Loucy (cell line): ENCODE measurements at regions not wholly inside any gene's neighbourhood (a gene's known extent, or its start where the extent isn't known, plus 50 kb on each side); places are given as distances from the start of the nearest gene placed in this dataset.

ENCODE experiments used
- H2AFZ ChIP-seq: fragments of 200-600 bp; sonication (generic); 2 replicates; pipeline ENCODE4 v1.6.0; 2016; ENCODE audit warnings: antibody characterized with exemption, mild to moderate bottlenecking, low read length, moderate library complexity
- H3F3A ChIP-seq: fragments of 200-600 bp; 2 replicates; pipeline ENCODE4 v1.6.0; 2016; ENCODE audit warnings: antibody characterized with exemption, low read depth, mild to moderate bottlenecking
- H3K27me3 ChIP-seq: fragments of 200-600 bp; sonication (generic); 2 replicates; pipeline ENCODE4 v1.6.1; 2014; ENCODE audit warnings: low read length, mild to moderate bottlenecking; ENCODE audit not compliant: insufficient read depth, poor library complexity, severe bottlenecking
- H3K36me3 ChIP-seq: fragments of 200-600 bp; sonication (generic); 2 replicates; pipeline ENCODE4 v1.6.1; 2016; ENCODE audit warnings: low read length; ENCODE audit not compliant: insufficient read depth
- H3K4me1 ChIP-seq: fragments of 200-600 bp; sonication (generic); 2 replicates; pipeline ENCODE4 v1.5.1; 2014; ENCODE audit warnings: low read length, mild to moderate bottlenecking; ENCODE audit not compliant: insufficient read depth, poor library complexity, severe bottlenecking
- H3K4me2 ChIP-seq: fragments of 200-600 bp; sonication (generic); 2 replicates; pipeline ENCODE4 v1.6.0; 2014; ENCODE audit warnings: antibody characterized with exemption, low read length, low read depth, mild to moderate bottlenecking; ENCODE audit not compliant: poor library complexity, severe bottlenecking
- H3K4me3 ChIP-seq: fragments of 200-600 bp; sonication (generic); 2 replicates; pipeline ENCODE4 v1.5.1; 2014; ENCODE audit warnings: low read length, mild to moderate bottlenecking, mixed read lengths; ENCODE audit not compliant: poor library complexity, severe bottlenecking
- H3K79me2 ChIP-seq: fragments of 200-600 bp; sonication (generic); 2 replicates; pipeline ENCODE4 v1.6.1; 2014; ENCODE audit warnings: low read length; ENCODE audit not compliant: insufficient read depth
- H3K9ac ChIP-seq: fragments of 200-600 bp; sonication (generic); 2 replicates; pipeline ENCODE4 v1.6.0; 2014; ENCODE audit warnings: mild to moderate bottlenecking, low read depth, low read length, moderate library complexity; ENCODE audit not compliant: poor library complexity, severe bottlenecking
- H3K9me2 ChIP-seq: fragments of 200-600 bp; sonication (generic); replicated peaks from 2 replicates; pipeline ENCODE4 v1.6.1; 2016; ENCODE audit warnings: low read depth, low read length, mixed read lengths
- H3K9me3 ChIP-seq: fragments of 200-600 bp; sonication (generic); 2 replicates; pipeline ENCODE4 v1.6.1; 2014; ENCODE audit warnings: mild to moderate bottlenecking, antibody characterized with exemption, low read length, low read depth; ENCODE audit not compliant: insufficient read depth
- H4K20me1 ChIP-seq: fragments of 200-600 bp; sonication (generic); 2 replicates; pipeline ENCODE4 v1.6.0; 2014; ENCODE audit warnings: antibody characterized with exemption, low read length, mild to moderate bottlenecking; ENCODE audit not compliant: insufficient read depth, poor library complexity, severe bottlenecking
- CTCF ChIP-seq: fragments of 200-600 bp; sonication (generic); conservative IDR thresholded peaks from 2 replicates; pipeline ENCODE4 v1.5.1; 2014; ENCODE audit warnings: mild to moderate bottlenecking, antibody characterized with exemption, low read length
- EZH2phosphoT487 ChIP-seq: fragments of 200-600 bp; IDR thresholded peaks from 2 replicates; pipeline ENCODE4 v1.6.1; 2018; ENCODE audit warnings: antibody characterized with exemption, mild to moderate bottlenecking, moderate library complexity, borderline replicate concordance

GRCh38 chr12:84791444-84791843 is 121.2 kb downstream of the SLC6A15 start:
- no peak overlapping the region for H3K4me3 ChIP-seq
- no peaks in the 10 kb centered on the region for H3K9me3 ChIP-seq
- no peak overlapping the region for H3K4me2 ChIP-seq
- no peaks in the 10 kb centered on the region for H3K36me3 ChIP-seq
- H3K79me2 ChIP-seq = no peaks in the 10 kb centered on the region
- no peaks in the 10 kb centered on the region for H4K20me1 ChIP-seq
- no peaks in the 10 kb centered on the region for H3K9me2 ChIP-seq
- TF ChIP-seq CTCF = no peak
- H2AFZ ChIP-seq = no peak overlapping the region
- no peaks in the 10 kb centered on the region for H3K27me3 ChIP-seq
- H3K4me1 ChIP-seq = no peaks in the 10 kb centered on the region
- no peak overlapping the region for H3K9ac ChIP-seq
- H3F3A ChIP-seq = no peaks in the 10 kb centered on the region

GRCh38 chr12:84789184-84789583 is 123.4 kb downstream of the SLC6A15 start:
- H2AFZ ChIP-seq = no peak overlapping the region
- no peaks in the 10 kb centered on the region for H4K20me1 ChIP-seq
- H3K4me3 ChIP-seq = no peak overlapping the region
- H3K9me2 ChIP-seq = no peaks in the 10 kb centered on the region
- no peaks in the 10 kb centered on the region for H3F3A ChIP-seq
- no peaks in the 10 kb centered on the region for H3K27me3 ChIP-seq
- no peak for TF ChIP-seq EZH2phosphoT487
- no peak for TF ChIP-seq CTCF
- no peak overlapping the region for H3K9ac ChIP-seq
- H3K79me2 ChIP-seq = no peaks in the 10 kb centered on the region
- no peaks in the 10 kb centered on the region for H3K9me3 ChIP-seq
- no peaks in the 10 kb centered on the region for H3K36me3 ChIP-seq
- H3K4me2 ChIP-seq = no peak overlapping the region
- no peaks in the 10 kb centered on the region for H3K4me1 ChIP-seq

GRCh38 chr12:84787253-84787652 is 125.3 kb downstream of the SLC6A15 start:
- Histone ChIP-seq H3K79me2 (no peaks in the 10 kb centered on the region), H3K4me2 (no peak overlapping the region), H3K9me2 (no peaks in the 10 kb centered on the region), H3F3A (no peaks in the 10 kb centered on the region), H3K9me3 (no peaks in the 10 kb centered on the region), H3K4me3 (no peak overlapping the region), H3K9ac (no peak overlapping the region), H3K27me3 (no peaks in the 10 kb centered on the region), H3K36me3 (no peaks in the 10 kb centered on the region), H2AFZ (no peak overlapping the region), H4K20me1 (no peaks in the 10 kb centered on the region), H3K4me1 (no peaks in the 10 kb centered on the region)
- TF ChIP-seq CTCF = no peak
- TF ChIP-seq EZH2phosphoT487 = no peak
